HEK293 (cell line): ENCODE measurements at regions not wholly inside any gene's neighbourhood (a gene's known extent, or its start where the extent isn't known, plus 50 kb on each side); places are given as distances from the start of the nearest gene placed in this dataset.

ENCODE experiments used
- RBAK ChIP-seq: fragments of 450-650 bp; formaldehyde crosslinking; IDR thresholded peaks from 2 replicates; pipeline ENCODE4 v1.5.1; 2016; ENCODE audit warnings: missing biosample characterization, missing genetic modification characterization
- REST ChIP-seq: fragments of 450-650 bp; formaldehyde crosslinking; IDR thresholded peaks from 2 replicates; pipeline ENCODE4 v1.5.1; 2016; ENCODE audit warnings: missing biosample characterization, missing genetic modification characterization
- YY1 ChIP-seq: fragments of 450-650 bp; formaldehyde crosslinking; IDR thresholded peaks from 2 replicates; pipeline ENCODE4 v1.5.1; 2018; ENCODE audit warnings: missing biosample characterization, missing genetic modification characterization
- ZNF155 ChIP-seq: fragments of 450-650 bp; formaldehyde crosslinking; IDR thresholded peaks from 2 replicates; pipeline ENCODE4 v1.5.1; 2016; ENCODE audit warnings: missing biosample characterization, missing genetic modification characterization
- ZNF274 ChIP-seq, 2 experiments: fragments of 200-500 bp in 1 of 2; fragments of 450-650 bp in 1 of 2; sonication (Bioruptor generic) in 1 of 2; formaldehyde crosslinking in 1 of 2; IDR thresholded peaks; 2 replicates each; pipeline versions ENCODE4 v1.5.1 to v1.6.1; 2014 to 2016; ENCODE audit warnings: borderline replicate concordance in 1 of 2, inconsistent platforms in 1 of 2, low read length in 1 of 2, missing biosample characterization in 1 of 2, missing genetic modification characterization in 1 of 2
- ZNF518A ChIP-seq: fragments of 450-650 bp; formaldehyde crosslinking; conservative IDR thresholded peaks from 2 replicates; pipeline ENCODE4 v1.5.1; 2016; ENCODE audit warnings: low read depth, missing biosample characterization, missing genetic modification characterization
- TF ChIP-seq, protein P1 (sequence below): fragments of 450-650 bp; formaldehyde crosslinking; IDR thresholded peaks from 2 replicates; pipeline ENCODE4 v1.5.1; 2017; ENCODE audit warnings: missing biosample characterization, missing genetic modification characterization

DNA sequence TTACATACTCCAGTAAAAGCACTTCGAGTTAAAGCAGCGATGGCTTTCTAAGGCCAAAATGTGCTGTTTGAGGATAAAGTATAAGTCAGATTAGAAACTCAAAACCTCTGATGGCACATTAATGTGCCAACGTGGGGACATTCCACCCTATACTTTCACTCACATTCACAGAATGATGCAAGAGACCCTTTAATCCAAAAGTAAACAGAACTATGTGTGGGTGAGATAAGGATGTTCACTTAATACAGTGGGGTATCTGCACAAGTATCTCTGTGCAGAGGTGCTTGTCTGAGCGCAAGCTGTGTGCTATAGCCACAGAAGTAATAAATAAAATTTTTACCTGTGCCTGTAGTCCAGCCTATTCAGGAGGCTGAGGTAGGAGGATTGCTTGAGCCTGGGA, 100.3 kb upstream of the CHL1 start:
- TF ChIP-seq REST (tag by site-specific recombination) = no peak
- no peak for TF ChIP-seq ZNF155 (tag by site-specific recombination)
- no peak for TF ChIP-seq ZNF274 (IDR thresholded peaks at IDR 0.05; ENCODE audit: low read length)
- TF ChIP-seq ZNF274 (tag by site-specific recombination; IDR thresholded peaks at IDR 0.05; ENCODE audit: borderline replicate concordance) = no peak
- no peak for TF ChIP-seq YY1 (tag by site-specific recombination)
- no peak for TF ChIP-seq ZNF518A
- TF ChIP-seq, protein P1, sequence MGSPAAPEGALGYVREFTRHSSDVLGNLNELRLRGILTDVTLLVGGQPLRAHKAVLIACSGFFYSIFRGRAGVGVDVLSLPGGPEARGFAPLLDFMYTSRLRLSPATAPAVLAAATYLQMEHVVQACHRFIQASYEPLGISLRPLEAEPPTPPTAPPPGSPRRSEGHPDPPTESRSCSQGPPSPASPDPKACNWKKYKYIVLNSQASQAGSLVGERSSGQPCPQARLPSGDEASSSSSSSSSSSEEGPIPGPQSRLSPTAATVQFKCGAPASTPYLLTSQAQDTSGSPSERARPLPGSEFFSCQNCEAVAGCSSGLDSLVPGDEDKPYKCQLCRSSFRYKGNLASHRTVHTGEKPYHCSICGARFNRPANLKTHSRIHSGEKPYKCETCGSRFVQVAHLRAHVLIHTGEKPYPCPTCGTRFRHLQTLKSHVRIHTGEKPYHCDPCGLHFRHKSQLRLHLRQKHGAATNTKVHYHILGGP (tag by site-specific recombination) = no peak
- TF ChIP-seq RBAK (tag by site-specific recombination) = no peak
